Suprapubic skin (tissue), 4 donors: ENCODE measurements at regions not wholly inside any gene's neighbourhood (a gene's known extent, or its start where the extent isn't known, plus 50 kb on each side); places are given as distances from the start of the nearest gene placed in this dataset.

Experiments used
- EP300 ChIP-seq: sonication (generic); formaldehyde crosslinking; IDR thresholded peaks from one replicate; pipeline ENCODE4 v1.6.1; 2017; ENCODE audit warnings: antibody characterized with exemption
- POLR2A ChIP-seq, 2 donors: fragments of 450-650 bp; IDR thresholded peaks; one replicate each; pipeline ENCODE4 v1.6.1; 2017; ENCODE audit warnings: antibody characterized with exemption in 2 of 2, mild to moderate bottlenecking in 2 of 2, moderate library complexity in 2 of 2
- POLR2AphosphoS5 ChIP-seq, 3 donors: sonication (generic); formaldehyde crosslinking; IDR thresholded peaks; one replicate each; pipeline ENCODE4 v1.6.1; 2017; ENCODE audit warnings: antibody characterized with exemption in 3 of 3
- TF ChIP-seq, protein P1 (sequence below), 2 donors: fragments of 200-600 bp in 1 of 2; fragments of 450-650 bp in 1 of 2; sonication (generic) in 1 of 2; IDR thresholded peaks; one replicate each; pipeline ENCODE4 v1.5.1; 2016 to 2019; ENCODE audit warnings: antibody characterized with exemption in 2 of 2, mild to moderate bottlenecking in 1 of 2, moderate library complexity in 1 of 2

DNA sequence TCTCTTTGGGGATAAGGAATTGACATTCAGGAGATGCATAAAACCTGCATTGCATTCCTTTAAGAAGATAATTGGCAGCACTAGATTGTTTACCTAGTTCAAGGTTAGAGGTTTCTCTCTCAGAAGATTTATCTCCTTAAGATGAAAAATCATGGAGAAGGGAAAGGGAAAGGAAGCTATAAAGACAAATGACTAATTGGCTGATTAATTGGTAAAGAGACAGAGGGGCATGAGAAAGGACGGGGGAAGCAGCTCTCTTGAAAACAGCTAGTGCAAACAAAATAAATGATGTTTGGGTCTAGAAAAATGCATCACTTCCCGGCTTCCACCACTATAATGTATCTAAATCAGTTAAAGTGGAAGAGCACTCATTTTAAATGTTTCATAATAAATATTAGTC, 941.2 kb downstream of the XPNPEP1 start:
- TF ChIP-seq, protein P1, sequence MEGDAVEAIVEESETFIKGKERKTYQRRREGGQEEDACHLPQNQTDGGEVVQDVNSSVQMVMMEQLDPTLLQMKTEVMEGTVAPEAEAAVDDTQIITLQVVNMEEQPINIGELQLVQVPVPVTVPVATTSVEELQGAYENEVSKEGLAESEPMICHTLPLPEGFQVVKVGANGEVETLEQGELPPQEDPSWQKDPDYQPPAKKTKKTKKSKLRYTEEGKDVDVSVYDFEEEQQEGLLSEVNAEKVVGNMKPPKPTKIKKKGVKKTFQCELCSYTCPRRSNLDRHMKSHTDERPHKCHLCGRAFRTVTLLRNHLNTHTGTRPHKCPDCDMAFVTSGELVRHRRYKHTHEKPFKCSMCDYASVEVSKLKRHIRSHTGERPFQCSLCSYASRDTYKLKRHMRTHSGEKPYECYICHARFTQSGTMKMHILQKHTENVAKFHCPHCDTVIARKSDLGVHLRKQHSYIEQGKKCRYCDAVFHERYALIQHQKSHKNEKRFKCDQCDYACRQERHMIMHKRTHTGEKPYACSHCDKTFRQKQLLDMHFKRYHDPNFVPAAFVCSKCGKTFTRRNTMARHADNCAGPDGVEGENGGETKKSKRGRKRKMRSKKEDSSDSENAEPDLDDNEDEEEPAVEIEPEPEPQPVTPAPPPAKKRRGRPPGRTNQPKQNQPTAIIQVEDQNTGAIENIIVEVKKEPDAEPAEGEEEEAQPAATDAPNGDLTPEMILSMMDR (IDR thresholded peaks at IDR 0.05) = no peak
- TF ChIP-seq POLR2AphosphoS5 (IDR thresholded peaks at IDR 0.05) (no peak), EP300 (no peak), POLR2A (IDR thresholded peaks at IDR 0.05) (no peak)
